Activated naive CD8-positive, alpha-beta T cell treated with anti-CD3 and anti-CD28 coated beads, Interleukin-2, amount 50 U/mL, for 24 hours (primary cell): ENCODE measurements at regions not wholly inside any gene's neighbourhood (a gene's known extent, or its start where the extent isn't known, plus 50 kb on each side); places are given as distances from the start of the nearest gene placed in this dataset.

ENCODE experiments used
- ATAC-seq: fragments of 150-1000 bp; cut with Tn5 transposase; one replicate; pipeline ENCODE4 v1.10.0; 2021
- DNase-seq: peaks from one replicate; pipeline ENCODE4 v3.0.0; 2021
- H3K27ac Mint-ChIP-seq: one replicate; pipeline ENCODE4 v1.8.0; 2021; ENCODE audit warnings: mild to moderate bottlenecking, mixed read lengths
- H3K27me3 Mint-ChIP-seq: one replicate; pipeline ENCODE4 v1.8.0; 2021; ENCODE audit warnings: mixed read lengths
- H3K36me3 Mint-ChIP-seq: one replicate; pipeline ENCODE4 v1.8.0; 2021; ENCODE audit warnings: low read depth, mixed read lengths
- H3K4me1 Mint-ChIP-seq: one replicate; pipeline ENCODE4 v1.8.0; 2021; ENCODE audit warnings: mixed read lengths
- H3K4me3 Mint-ChIP-seq: one replicate; pipeline ENCODE4 v1.8.0; 2021; ENCODE audit warnings: mild to moderate bottlenecking, moderate library complexity, mixed read lengths
- H3K9me3 Mint-ChIP-seq: one replicate; pipeline ENCODE4 v1.8.0; 2021; ENCODE audit warnings: mixed read lengths

DNA sequence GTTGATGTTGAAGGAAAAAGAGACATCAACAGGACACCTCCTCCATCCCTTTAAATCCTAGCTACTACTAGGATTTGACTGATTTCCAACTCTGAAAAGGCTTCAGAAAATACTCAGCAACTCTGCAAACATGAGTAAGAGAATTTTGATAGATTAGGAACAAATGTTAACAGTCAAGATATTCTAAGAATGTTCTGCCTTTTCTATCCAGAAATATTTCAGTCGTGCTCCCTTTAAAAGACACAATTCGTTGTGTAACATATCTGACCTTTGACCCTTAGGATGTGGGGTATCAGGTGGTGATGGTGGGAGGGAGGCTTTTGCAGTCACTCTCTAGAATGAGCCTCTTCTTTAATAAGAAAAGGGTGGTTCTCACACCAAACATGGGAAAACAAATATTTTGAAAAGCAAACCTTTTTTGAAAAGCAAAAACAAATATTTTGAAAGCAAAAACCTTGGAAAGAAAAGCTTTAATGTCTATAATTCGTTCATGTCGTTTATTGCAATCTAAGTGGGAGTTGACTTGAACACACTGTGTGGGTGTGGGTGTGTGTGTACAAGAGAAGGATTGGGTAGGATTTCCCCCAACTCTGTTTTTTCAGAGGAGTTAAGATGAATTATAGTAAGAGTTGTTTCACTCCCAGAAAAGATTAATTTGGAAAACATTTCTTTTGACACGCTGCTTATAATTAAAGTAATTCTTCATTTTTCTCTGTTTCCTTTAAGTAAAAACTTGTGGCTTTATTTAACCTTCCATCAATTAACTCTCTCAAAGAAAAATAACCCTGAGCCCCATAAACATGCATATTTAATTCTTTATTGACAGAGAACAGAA, 152.8 kb downstream of the TMEM167A start:
- H3K27ac Mint-ChIP-seq: no peak overlapping the region
- ATAC-seq (no peak), DNase-seq (no peak)
- H3K27me3 Mint-ChIP-seq: no peaks in the 10 kb centered on the region
- H3K4me3 Mint-ChIP-seq: no peak overlapping the region
- H3K36me3 Mint-ChIP-seq: no peaks in the 10 kb centered on the region
- H3K9me3 Mint-ChIP-seq: no peaks in the 10 kb centered on the region
- no peaks in the 10 kb centered on the region for H3K4me1 Mint-ChIP-seq

DNA sequence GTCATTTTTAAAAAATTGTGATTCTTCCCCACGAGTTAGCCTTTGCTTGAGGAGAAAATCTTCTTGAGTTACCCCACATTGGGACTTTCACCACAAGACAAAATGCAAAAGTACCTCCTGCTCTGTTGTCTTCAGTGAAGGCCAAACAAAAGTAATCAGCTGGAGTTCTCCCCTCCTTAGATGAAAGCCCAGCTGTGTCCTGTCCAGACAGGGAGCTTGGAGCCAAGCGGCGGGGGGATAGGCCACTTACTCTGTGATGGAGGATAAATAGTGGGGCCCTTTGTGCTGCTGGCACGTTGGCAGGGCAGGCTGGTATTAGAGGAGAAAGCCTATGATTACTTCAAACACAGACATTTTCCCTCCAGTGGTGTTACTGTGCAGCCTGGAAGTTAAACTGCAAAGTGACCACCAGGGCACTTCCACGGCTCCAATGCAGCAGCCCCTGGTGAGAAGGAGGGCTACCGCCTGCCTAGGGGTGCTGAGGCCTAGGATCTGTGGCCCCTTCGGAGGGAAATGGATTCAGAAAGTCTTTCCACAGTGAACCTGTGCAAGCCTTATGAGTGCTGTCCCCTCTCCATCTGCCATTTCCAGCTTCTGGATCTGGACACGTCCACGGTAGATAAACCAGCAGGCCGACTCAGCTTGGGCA, 155.0 kb downstream of the TMEM167A start:
- Mint-ChIP-seq H3K4me1 (no peaks in the 10 kb centered on the region), H3K9me3 (peaks cover 4% of the 10 kb centered on the region), H3K36me3 (no peaks in the 10 kb centered on the region), H3K27ac (no peak overlapping the region), H3K4me3 (no peak overlapping the region), H3K27me3 (no peaks in the 10 kb centered on the region)
- ATAC-seq: no peak
- no peak for DNase-seq

GRCh38 chr5:82918311-82919031, 158.7 kb downstream of the TMEM167A start:
- Mint-ChIP-seq H3K36me3 (peaks cover 2% of the 10 kb centered on the region), H3K27me3 (no peaks in the 10 kb centered on the region), H3K4me1 (no peaks in the 10 kb centered on the region), H3K27ac (no peak overlapping the region), H3K4me3 (no peak overlapping the region), H3K9me3 (peaks cover 18% of the 10 kb centered on the region)
- DNase-seq (no peak), ATAC-seq (no peak)

DNA sequence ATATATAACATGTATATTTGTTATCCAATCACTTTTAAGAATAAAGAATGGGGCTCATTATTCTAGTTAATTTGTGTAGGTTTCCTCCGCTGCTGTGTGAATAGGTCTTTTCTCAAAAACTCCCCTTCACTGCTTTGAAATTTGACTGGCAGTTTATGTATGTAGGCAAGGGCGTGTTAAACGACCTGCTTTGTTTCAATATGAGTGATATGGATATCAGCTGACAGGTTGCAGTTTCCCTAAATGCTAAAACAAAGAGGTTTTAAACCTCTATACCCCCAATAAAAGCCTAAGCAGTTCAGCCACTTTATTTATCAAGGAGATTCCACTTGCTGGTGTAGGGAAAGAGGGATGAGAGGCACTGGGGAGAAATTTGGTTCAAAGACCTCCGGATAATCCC, 159.6 kb downstream of the TMEM167A start:
- Mint-ChIP-seq H3K27me3 (no peaks in the 10 kb centered on the region), H3K27ac (no peak overlapping the region), H3K9me3 (peaks cover 18% of the 10 kb centered on the region), H3K4me3 (no peak overlapping the region), H3K36me3 (peaks cover 2% of the 10 kb centered on the region), H3K4me1 (peaks cover under 1% of the 10 kb centered on the region)
- DNase-seq: no peak
- ATAC-seq: no peak

DNA sequence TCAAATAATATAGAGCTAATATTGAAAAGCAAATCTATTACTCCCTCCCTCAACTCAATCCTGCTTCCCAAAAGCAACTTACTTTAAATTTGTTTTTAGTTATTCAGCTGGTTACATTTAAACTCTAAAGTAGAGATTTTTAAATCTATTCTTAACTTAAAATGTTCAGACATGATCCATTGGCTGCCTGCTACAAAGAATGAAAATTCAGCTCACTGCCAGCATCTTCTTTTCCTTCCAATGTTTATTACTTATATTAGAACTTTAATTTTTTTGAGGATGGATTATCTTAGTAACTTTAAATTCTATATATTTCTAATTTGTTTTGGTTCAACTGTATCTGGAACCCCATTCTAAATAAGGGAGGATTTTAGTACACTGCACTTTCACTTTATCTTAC, 163.2 kb downstream of the TMEM167A start:
- Mint-ChIP-seq H3K9me3 (peaks cover 18% of the 10 kb centered on the region), H3K4me1 (peaks cover 6% of the 10 kb centered on the region), H3K36me3 (peaks cover 2% of the 10 kb centered on the region), H3K27me3 (no peaks in the 10 kb centered on the region), H3K27ac (no peak overlapping the region), H3K4me3 (no peak overlapping the region)
- DNase-seq (no peak), ATAC-seq (no peak)

GRCh38 chr5:82912462-82912861, 164.7 kb downstream of the TMEM167A start:
- H3K4me1 Mint-ChIP-seq: peaks cover 6% of the 10 kb centered on the region
- H3K9me3 Mint-ChIP-seq: peaks cover 14% of the 10 kb centered on the region
- H3K27me3 Mint-ChIP-seq: no peaks in the 10 kb centered on the region
- peaks cover 2% of the 10 kb centered on the region for H3K36me3 Mint-ChIP-seq
- peak; percentile 6 for DNase-seq
- H3K27ac Mint-ChIP-seq: no peak overlapping the region
- H3K4me3 Mint-ChIP-seq: no peak overlapping the region
- no peak for ATAC-seq

- DNase-seq: no peak
- Mint-ChIP-seq H3K27ac (no peak overlapping the region), H3K9me3 (peaks cover 14% of the 10 kb centered on the region), H3K27me3 (no peaks in the 10 kb centered on the region), H3K36me3 (peaks cover 2% of the 10 kb centered on the region), H3K4me1 (peaks cover 6% of the 10 kb centered on the region), H3K4me3 (no peak overlapping the region)
- ATAC-seq: peak; percentile 71
Observed at GRCh38 chr5:82911910-82912309, 165.3 kb downstream of the TMEM167A start.

GRCh38 chr5:82910905-82911304, 166.3 kb downstream of the TMEM167A start:
- H3K36me3 Mint-ChIP-seq: peaks cover 2% of the 10 kb centered on the region
- peaks cover 10% of the 10 kb centered on the region for H3K9me3 Mint-ChIP-seq
- H3K4me1 Mint-ChIP-seq: peaks cover 6% of the 10 kb centered on the region
- no peak overlapping the region for H3K4me3 Mint-ChIP-seq
- no peaks in the 10 kb centered on the region for H3K27me3 Mint-ChIP-seq
- DNase-seq (no peak), ATAC-seq (no peak)
- no peak overlapping the region for H3K27ac Mint-ChIP-seq

DNA sequence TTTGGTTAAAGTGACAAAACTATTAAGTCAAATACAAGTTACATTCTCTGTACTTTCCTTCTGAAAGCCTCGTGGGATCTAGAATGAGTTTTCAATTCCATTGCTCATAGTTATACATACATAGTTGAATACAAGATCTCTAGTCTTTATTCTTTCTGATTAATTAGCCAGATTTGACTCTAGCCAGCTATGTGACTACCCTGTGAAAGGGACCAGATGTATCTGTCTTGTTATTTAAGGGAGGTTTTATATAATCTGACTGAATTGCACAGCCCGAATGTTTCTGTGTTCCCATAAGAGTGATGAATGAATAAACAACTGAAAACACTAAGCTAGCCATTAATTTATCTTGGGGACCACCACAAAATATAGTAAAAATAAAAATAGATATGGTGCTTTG, 166.7 kb downstream of the TMEM167A start:
- ATAC-seq (no peak), DNase-seq (no peak)
- Mint-ChIP-seq H3K36me3 (peaks cover 2% of the 10 kb centered on the region), H3K27ac (no peak overlapping the region), H3K9me3 (peaks cover 6% of the 10 kb centered on the region), H3K4me3 (no peak overlapping the region), H3K4me1 (peaks cover 6% of the 10 kb centered on the region), H3K27me3 (no peaks in the 10 kb centered on the region)

DNA sequence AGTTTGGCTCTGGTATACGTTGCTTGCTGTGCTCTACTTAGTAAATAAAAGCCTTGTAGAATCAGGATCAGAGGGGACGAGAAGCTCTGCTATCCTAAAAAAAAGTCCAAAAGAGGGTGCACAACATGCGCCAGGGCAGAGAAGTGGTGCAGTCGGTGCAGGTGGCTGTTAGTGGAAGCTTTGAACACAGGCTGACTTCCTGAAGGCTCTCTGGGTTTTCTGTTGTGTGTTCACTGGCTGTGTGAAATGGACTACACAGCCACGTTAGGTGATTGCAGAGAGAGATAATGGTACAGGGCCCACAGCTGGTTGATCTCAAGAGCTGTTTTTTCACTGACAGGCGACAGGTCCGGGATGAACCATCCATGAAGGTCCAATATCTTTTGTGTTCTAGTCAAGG, 167.4 kb downstream of the TMEM167A start:
- no peak for ATAC-seq
- H3K4me3 Mint-ChIP-seq: no peak overlapping the region
- H3K27me3 Mint-ChIP-seq: no peaks in the 10 kb centered on the region

DNA sequence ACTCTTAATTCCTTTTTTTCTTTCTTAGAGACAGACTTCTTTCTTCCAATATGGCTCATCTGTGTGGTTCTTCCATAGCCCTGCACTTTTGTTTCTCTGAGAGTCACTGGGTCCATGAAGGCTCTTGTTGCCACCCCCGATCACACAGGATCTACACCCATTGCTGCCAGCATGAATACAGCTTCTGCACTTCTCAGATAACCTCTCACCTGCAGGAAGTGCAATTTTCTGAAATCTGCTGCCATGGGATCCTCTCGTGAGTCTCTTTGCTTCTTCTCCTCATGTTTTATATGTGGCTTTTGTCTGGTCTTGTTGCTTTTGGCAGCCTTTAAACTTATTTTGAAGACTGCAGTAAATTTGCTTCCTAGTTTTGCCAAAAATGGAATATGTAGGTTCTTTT, 171.2 kb downstream of the TMEM167A start:
- DNase-seq: no peak
- Mint-ChIP-seq H3K4me1 (no peaks in the 10 kb centered on the region), H3K36me3 (no peaks in the 10 kb centered on the region), H3K27ac (no peak overlapping the region), H3K27me3 (no peaks in the 10 kb centered on the region), H3K4me3 (no peak overlapping the region), H3K9me3 (peaks cover 20% of the 10 kb centered on the region)
- no peak for ATAC-seq

More for the DNA sequence above, 167.4 kb downstream of the TMEM167A start:
- Mint-ChIP-seq H3K4me1 (peaks cover 6% of the 10 kb centered on the region), H3K36me3 (no peaks in the 10 kb centered on the region), H3K9me3 (no peaks in the 10 kb centered on the region), H3K27ac (no peak overlapping the region)
- DNase-seq: no peak

- H3K4me3 Mint-ChIP-seq: no peak overlapping the region
- no peaks in the 10 kb centered on the region for H3K36me3 Mint-ChIP-seq
- ATAC-seq: no peak
- DNase-seq: no peak
- H3K4me1 Mint-ChIP-seq: no peaks in the 10 kb centered on the region
- H3K27ac Mint-ChIP-seq: no peak overlapping the region
- peaks cover 36% of the 10 kb centered on the region for H3K9me3 Mint-ChIP-seq
- H3K27me3 Mint-ChIP-seq: no peaks in the 10 kb centered on the region
Observed at GRCh38 chr5:82901281-82901888, 175.8 kb downstream of the TMEM167A start.

GRCh38 chr5:82894716-82895115, 182.5 kb downstream of the TMEM167A start:
- H3K27me3 Mint-ChIP-seq: peaks cover 4% of the 10 kb centered on the region
- H3K9me3 Mint-ChIP-seq: peaks cover 15% of the 10 kb centered on the region
- H3K4me1 Mint-ChIP-seq: no peaks in the 10 kb centered on the region
- ATAC-seq (no peak), DNase-seq (no peak)
- H3K27ac Mint-ChIP-seq: no peak overlapping the region
- H3K36me3 Mint-ChIP-seq: no peaks in the 10 kb centered on the region
- H3K4me3 Mint-ChIP-seq: no peak overlapping the region

GRCh38 chr5:82889088-82889487, 188.1 kb downstream of the TMEM167A start:
- peaks cover 11% of the 10 kb centered on the region for H3K4me1 Mint-ChIP-seq
- ATAC-seq (no peak), DNase-seq (no peak)
- H3K27me3 Mint-ChIP-seq: peaks cover 9% of the 10 kb centered on the region
- H3K9me3 Mint-ChIP-seq: no peaks in the 10 kb centered on the region
- H3K27ac Mint-ChIP-seq: no peak overlapping the region
- no peaks in the 10 kb centered on the region for H3K36me3 Mint-ChIP-seq
- no peak overlapping the region for H3K4me3 Mint-ChIP-seq
